ENCODE measurements at regions not wholly inside any gene's neighbourhood (a gene's known extent, or its start where the extent isn't known, plus 50 kb on each side); places are given as distances from the start of the nearest gene placed in this dataset.

DNA sequence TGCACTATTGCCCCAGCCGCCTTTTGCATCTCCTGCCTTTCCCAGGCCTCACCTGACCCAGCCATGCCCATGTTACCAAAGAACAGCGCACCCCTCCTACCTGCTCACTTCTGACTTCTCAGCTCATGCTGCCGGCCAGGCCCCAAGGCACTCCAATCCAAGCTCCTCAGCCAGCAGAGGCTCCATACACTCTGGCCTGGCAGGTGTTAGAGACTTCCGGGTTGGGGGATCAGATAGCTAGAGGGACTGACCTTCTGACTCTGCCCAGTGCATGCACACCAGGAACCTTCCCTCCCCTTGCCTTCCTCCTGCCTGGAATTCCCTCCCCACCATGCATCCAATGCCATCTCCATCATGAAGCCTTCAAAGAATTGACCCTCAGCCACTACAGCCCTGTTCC, 56.2 kb upstream of the ZMIZ1 start:
- TF ChIP-seq POLR2AphosphoS5 (IDR thresholded peaks at IDR 0.05) (no peak), POLR2A (IDR thresholded peaks at IDR 0.05) (no peak), EP300 (IDR thresholded peaks at IDR 0.05) (no peak)
- TF ChIP-seq, protein P1, sequence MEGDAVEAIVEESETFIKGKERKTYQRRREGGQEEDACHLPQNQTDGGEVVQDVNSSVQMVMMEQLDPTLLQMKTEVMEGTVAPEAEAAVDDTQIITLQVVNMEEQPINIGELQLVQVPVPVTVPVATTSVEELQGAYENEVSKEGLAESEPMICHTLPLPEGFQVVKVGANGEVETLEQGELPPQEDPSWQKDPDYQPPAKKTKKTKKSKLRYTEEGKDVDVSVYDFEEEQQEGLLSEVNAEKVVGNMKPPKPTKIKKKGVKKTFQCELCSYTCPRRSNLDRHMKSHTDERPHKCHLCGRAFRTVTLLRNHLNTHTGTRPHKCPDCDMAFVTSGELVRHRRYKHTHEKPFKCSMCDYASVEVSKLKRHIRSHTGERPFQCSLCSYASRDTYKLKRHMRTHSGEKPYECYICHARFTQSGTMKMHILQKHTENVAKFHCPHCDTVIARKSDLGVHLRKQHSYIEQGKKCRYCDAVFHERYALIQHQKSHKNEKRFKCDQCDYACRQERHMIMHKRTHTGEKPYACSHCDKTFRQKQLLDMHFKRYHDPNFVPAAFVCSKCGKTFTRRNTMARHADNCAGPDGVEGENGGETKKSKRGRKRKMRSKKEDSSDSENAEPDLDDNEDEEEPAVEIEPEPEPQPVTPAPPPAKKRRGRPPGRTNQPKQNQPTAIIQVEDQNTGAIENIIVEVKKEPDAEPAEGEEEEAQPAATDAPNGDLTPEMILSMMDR (IDR thresholded peaks at IDR 0.05): no peak
